DOHH2 (cell line): ENCODE measurements at regions not wholly inside any gene's neighbourhood (a gene's known extent, or its start where the extent isn't known, plus 50 kb on each side); places are given as distances from the start of the nearest gene placed in this dataset.

Experiments
- H3F3A ChIP-seq: fragments of 200-600 bp; sonication (generic), shearing (Covaris generic); 2 replicates; pipeline ENCODE4 v1.6.0; 2016; ENCODE audit warnings: antibody characterized with exemption, mild to moderate bottlenecking; ENCODE audit not compliant: control insufficient read depth, insufficient read depth
- H3K27ac ChIP-seq: fragments of 200-600 bp; sonication (generic); 2 replicates; pipeline ENCODE4 v1.5.1; 2014; ENCODE audit warnings: low read depth, mild to moderate bottlenecking, low read length, moderate library complexity
- H3K27me3 ChIP-seq: fragments of 200-600 bp; sonication (generic); 2 replicates; pipeline ENCODE4 v1.6.1; 2014; ENCODE audit warnings: mild to moderate bottlenecking, low read length, mixed read lengths; ENCODE audit not compliant: control insufficient read depth
- H3K36me3 ChIP-seq: fragments of 200-600 bp; sonication (generic); 2 replicates; pipeline ENCODE4 v1.6.1; 2014; ENCODE audit warnings: mild to moderate bottlenecking, low read length, moderate library complexity, mixed read lengths; ENCODE audit not compliant: control insufficient read depth
- H3K4me1 ChIP-seq: fragments of 200-600 bp; sonication (generic); 2 replicates; pipeline ENCODE4 v1.6.1; 2014; ENCODE audit warnings: mild to moderate bottlenecking, low read length, mixed read lengths; ENCODE audit not compliant: control insufficient read depth
- H3K4me2 ChIP-seq: fragments of 200-600 bp; sonication (generic); 2 replicates; pipeline ENCODE4 v1.6.0; 2014; ENCODE audit warnings: mild to moderate bottlenecking, low read length, moderate library complexity
- H3K4me3 ChIP-seq: fragments of 200-600 bp; sonication (generic); 2 replicates; pipeline ENCODE4 v1.5.1; 2014; ENCODE audit warnings: mild to moderate bottlenecking, low read length, mixed read lengths
- H3K79me2 ChIP-seq: fragments of 200-600 bp; sonication (generic); 2 replicates; pipeline ENCODE4 v1.6.1; 2014; ENCODE audit warnings: mild to moderate bottlenecking, low read length, mixed read lengths; ENCODE audit not compliant: control insufficient read depth
- H3K9me2 ChIP-seq: fragments of 200-600 bp; sonication (generic); replicated peaks from 2 replicates; pipeline ENCODE4 v1.6.1; 2014; ENCODE audit warnings: mild to moderate bottlenecking, low read length, mixed read lengths; ENCODE audit not compliant: control insufficient read depth
- H3K9me3 ChIP-seq: fragments of 200-600 bp; sonication (generic); 2 replicates; pipeline ENCODE4 v1.6.1; 2014; ENCODE audit warnings: antibody characterized with exemption, low read length, mixed read lengths; ENCODE audit not compliant: control insufficient read depth, insufficient read depth
- H4K20me1 ChIP-seq: fragments of 200-600 bp; sonication (generic); 2 replicates; pipeline ENCODE4 v1.6.0; 2014; ENCODE audit warnings: low read depth, mild to moderate bottlenecking, antibody characterized with exemption, low read length, moderate library complexity; ENCODE audit not compliant: control insufficient read depth, insufficient read depth
- EZH2phosphoT487 ChIP-seq: fragments of 200-600 bp; sonication (generic); IDR thresholded peaks from 2 replicates; pipeline ENCODE4 v1.6.1; 2017; ENCODE audit warnings: borderline replicate concordance, mild to moderate bottlenecking, antibody characterized with exemption, low read length, moderate library complexity, mixed read lengths
- TF ChIP-seq, protein P1 (sequence below): fragments of 200-600 bp; sonication (generic); IDR thresholded peaks from one replicate; pipeline ENCODE4 v1.5.1; 2014; ENCODE audit warnings: antibody characterized with exemption, mild to moderate bottlenecking, low read depth, low read length; ENCODE audit not compliant: poor library complexity, severe bottlenecking

DNA sequence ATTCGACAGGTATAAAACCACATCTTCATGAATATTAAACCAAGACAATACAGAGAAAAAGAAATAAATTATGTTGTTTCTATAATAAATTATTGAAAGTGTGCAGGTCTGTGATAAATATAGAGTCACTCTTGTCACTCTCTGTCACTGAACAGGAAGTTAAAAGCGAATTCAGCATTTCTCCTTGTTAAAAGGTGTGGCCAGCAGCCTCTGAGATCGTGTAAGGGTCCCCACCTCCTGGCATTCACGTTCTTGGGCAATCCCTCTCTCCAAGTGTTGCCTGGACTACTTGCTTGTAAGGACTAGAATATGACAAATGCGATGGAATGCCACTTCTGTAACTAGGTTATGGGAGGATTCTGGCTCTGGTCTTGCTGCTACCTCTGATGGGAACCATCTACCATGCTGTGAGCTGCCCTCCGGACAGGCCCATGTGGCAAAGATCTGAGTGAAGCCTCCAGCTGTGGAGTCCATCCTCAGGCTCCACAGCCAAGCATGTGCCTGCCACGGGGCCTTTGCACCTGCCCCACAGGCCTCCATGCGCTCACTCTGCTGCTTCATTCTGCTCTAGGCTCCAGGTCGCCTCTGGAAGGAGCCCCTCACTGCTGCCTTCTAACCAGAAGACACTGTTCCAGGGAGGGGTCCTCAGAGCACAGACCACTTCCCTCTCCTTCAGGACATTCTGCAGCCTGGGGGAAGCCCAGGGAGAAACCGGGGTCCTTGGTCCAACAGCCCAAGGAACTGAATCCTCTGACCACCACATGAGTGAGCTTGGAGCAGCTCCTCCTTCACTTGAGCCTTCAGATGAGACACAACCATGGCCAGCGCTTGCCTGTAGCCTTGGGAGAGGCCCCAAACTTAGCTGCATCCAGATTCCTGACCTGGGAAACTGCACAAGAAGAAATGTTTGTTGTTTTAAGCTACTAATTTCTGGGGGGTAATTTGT, 202.9 kb upstream of the HDAC4 start:
- H3K4me1 ChIP-seq: no peaks in the 10 kb centered on the region
- no peaks in the 10 kb centered on the region for H3K9me3 ChIP-seq
- H3K4me3 ChIP-seq: no peak overlapping the region
- H3K79me2 ChIP-seq: no peaks in the 10 kb centered on the region
- no peaks in the 10 kb centered on the region for H3K27me3 ChIP-seq
- no peak for TF ChIP-seq EZH2phosphoT487
- TF ChIP-seq, protein P1, sequence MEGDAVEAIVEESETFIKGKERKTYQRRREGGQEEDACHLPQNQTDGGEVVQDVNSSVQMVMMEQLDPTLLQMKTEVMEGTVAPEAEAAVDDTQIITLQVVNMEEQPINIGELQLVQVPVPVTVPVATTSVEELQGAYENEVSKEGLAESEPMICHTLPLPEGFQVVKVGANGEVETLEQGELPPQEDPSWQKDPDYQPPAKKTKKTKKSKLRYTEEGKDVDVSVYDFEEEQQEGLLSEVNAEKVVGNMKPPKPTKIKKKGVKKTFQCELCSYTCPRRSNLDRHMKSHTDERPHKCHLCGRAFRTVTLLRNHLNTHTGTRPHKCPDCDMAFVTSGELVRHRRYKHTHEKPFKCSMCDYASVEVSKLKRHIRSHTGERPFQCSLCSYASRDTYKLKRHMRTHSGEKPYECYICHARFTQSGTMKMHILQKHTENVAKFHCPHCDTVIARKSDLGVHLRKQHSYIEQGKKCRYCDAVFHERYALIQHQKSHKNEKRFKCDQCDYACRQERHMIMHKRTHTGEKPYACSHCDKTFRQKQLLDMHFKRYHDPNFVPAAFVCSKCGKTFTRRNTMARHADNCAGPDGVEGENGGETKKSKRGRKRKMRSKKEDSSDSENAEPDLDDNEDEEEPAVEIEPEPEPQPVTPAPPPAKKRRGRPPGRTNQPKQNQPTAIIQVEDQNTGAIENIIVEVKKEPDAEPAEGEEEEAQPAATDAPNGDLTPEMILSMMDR: no peak
- H3K4me2 ChIP-seq: no peak overlapping the region
- no peaks in the 10 kb centered on the region for H3F3A ChIP-seq
- H3K27ac ChIP-seq: no peak overlapping the region
- no peaks in the 10 kb centered on the region for H3K9me2 ChIP-seq
- H4K20me1 ChIP-seq: no peaks in the 10 kb centered on the region
- no peaks in the 10 kb centered on the region for H3K36me3 ChIP-seq

DNA sequence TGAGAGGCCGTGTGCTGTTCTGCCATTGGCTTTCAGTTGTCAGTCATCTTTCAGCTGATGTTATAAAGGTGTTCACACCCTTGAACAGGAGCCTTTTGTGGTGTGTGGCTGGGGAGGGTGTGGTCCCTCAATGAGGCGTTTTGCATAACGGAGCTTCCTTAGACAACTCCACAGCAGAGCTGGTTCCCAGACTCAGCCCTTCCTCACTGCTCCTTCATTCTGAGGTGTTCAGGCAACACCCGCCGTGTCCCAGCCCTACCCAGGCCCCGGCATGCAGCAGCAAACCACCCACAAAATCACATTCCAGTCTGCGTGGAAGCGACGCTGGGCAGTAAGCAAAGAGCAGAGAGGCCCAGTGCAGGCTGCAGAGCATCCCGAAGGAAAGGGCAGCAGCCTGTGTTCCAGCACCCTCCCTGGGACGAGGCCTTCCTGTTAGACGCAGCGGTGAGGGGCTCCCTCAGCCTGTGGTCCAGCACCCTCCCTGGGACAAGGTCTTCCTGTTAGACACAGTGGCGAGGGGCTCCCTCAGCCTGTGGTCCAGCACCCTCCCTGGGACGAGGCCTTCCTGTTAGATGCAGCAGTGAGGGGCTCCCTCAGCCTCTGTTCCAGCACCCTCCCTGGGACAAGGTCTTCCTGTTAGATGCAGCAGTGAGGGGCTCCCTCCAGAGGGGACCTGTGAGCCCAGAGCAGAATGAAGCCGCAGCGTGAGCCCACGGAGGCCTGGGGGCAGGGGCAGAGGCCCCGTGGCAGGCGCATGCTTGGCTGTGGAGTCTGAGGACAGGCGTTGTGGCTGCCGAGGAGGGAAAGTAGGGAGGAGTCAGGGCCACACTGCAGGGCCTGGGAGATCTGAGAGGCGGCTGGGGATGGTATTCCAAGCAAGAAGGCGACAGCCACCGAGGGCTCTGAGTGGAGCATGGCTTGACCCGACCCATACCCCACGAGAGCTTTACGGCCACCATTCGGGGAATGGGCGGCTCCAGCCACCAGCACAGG, 201.8 kb upstream of the HDAC4 start:
- Histone ChIP-seq H3K36me3 (no peaks in the 10 kb centered on the region), H3K4me3 (no peak overlapping the region), H3F3A (no peaks in the 10 kb centered on the region), H3K4me2 (no peak overlapping the region), H3K27me3 (no peaks in the 10 kb centered on the region), H3K4me1 (no peaks in the 10 kb centered on the region), H3K79me2 (no peaks in the 10 kb centered on the region), H3K9me2 (no peaks in the 10 kb centered on the region), H3K27ac (no peak overlapping the region), H3K9me3 (no peaks in the 10 kb centered on the region), H4K20me1 (no peaks in the 10 kb centered on the region)
- no peak for TF ChIP-seq EZH2phosphoT487
- TF ChIP-seq, protein P1: no peak

DNA sequence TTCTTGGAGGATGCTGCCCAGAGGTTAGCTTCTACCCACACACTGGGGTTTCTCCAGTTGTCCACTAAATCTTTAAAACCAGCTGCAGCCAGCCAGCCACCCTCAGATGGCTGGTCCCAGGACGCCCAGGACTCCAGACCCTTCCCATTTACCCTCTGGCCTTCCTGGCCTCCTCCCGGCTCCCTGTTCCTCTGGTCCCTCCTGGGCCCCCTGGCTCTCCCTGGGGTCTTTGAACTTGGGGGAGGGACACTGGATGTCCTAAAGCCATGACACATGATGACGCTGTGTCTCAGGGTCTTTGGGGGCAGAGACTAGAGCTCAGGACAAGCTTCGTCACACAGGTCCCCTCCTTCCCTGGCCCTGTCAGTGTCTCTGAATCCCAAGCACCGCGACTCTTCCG, 201.1 kb upstream of the HDAC4 start:
- Histone ChIP-seq H3K4me2 (no peak overlapping the region), H3K27me3 (no peaks in the 10 kb centered on the region), H3K36me3 (no peaks in the 10 kb centered on the region), H3K27ac (no peak overlapping the region), H4K20me1 (no peaks in the 10 kb centered on the region), H3F3A (no peaks in the 10 kb centered on the region), H3K9me2 (no peaks in the 10 kb centered on the region), H3K9me3 (no peaks in the 10 kb centered on the region), H3K4me3 (no peak overlapping the region), H3K4me1 (no peaks in the 10 kb centered on the region), H3K79me2 (no peaks in the 10 kb centered on the region)
- TF ChIP-seq, protein P1: no peak
- no peak for TF ChIP-seq EZH2phosphoT487
